ENCODE measurements at regions not wholly inside any gene's neighbourhood (a gene's known extent, or its start where the extent isn't known, plus 50 kb on each side); places are given as distances from the start of the nearest gene placed in this dataset.
A peak's percentile ranks its signal among the peaks of the same experiment; 100 is the strongest.
"Not testable (repeated sequence)": the region's sequence is repeated elsewhere in the genome, so short reads cannot be mapped to it uniquely, and the experiment has no call there.

- not testable (repeated sequence) for DNase-seq
Measured at GRCh38 chr4:82301390-82301789, 72.4 kb downstream of the HNRNPD start.

- DNase-seq, result peak in 1 of 2 donors; percentile 9
Measured at GRCh38 chr4:82293304-82293703, 80.5 kb downstream of the HNRNPD start.

- DNase-seq, result no peak
Measured at GRCh38 chr4:82287720-82288119, 86.1 kb downstream of the HNRNPD start.

- DNase-seq, result peak; percentile 98 to 99
Measured at GRCh38 chr4:82284858-82285805, 88.7 kb downstream of the HNRNPD start.

- DNase-seq, result no peak
Measured at GRCh38 chr4:82284475-82284857, 89.3 kb downstream of the HNRNPD start.

GRCh38 chr4:82282875-82283274 lies 90.9 kb downstream of the HNRNPD start:
- no peak for DNase-seq

- DNase-seq, result not testable (repeated sequence)
Measured at GRCh38 chr4:82279550-82279949, 94.2 kb downstream of the HNRNPD start.

GRCh38 chr4:82276332-82276640 lies 97.5 kb downstream of the HNRNPD start:
- DNase-seq, result no peak

- no peak for DNase-seq
Measured at GRCh38 chr4:82275431-82276331, 98.1 kb downstream of the HNRNPD start.

GRCh38 chr4:82274700-82275099 lies 99.1 kb downstream of the HNRNPD start:
- not testable (repeated sequence) for DNase-seq

GRCh38 chr4:82272523-82272922 lies 101.3 kb downstream of the HNRNPD start:
- DNase-seq, result not testable (repeated sequence)

GRCh38 chr4:82271915-82272480 lies 101.8 kb downstream of the HNRNPD start:
- not testable (repeated sequence) for DNase-seq

- DNase-seq, result no peak
Measured at GRCh38 chr4:82268826-82269193, 105.0 kb downstream of the HNRNPD start.

GRCh38 chr4:82268050-82268825 lies 105.6 kb downstream of the HNRNPD start:
- DNase-seq, result peak; percentile 36 to 41

GRCh38 chr4:82267506-82267905 lies 106.3 kb downstream of the HNRNPD start:
- DNase-seq, result no peak

GRCh38 chr4:82266345-82266744 lies 107.4 kb downstream of the HNRNPD start:
- DNase-seq, result no peak

- DNase-seq, result no peak
Measured at GRCh38 chr4:82261084-82261483, 112.7 kb downstream of the HNRNPD start.

- DNase-seq, result no peak
Measured at GRCh38 chr4:82260632-82261031, 113.2 kb downstream of the HNRNPD start.

- DNase-seq, result no peak
Measured at GRCh38 chr4:82256718-82257117, 117.1 kb downstream of the HNRNPD start.

- DNase-seq, result no peak
Measured at GRCh38 chr4:82255657-82256056, 118.1 kb downstream of the HNRNPD start.

GRCh38 chr4:82248903-82249632 lies 124.7 kb downstream of the HNRNPD start:
- no peak for DNase-seq

GRCh38 chr4:82247629-82248028 lies 126.2 kb downstream of the HNRNPD start:
- no peak for DNase-seq
